SKM-1 treated with dmso at 0.1 percent for 144 hours (cell line): ENCODE measurements at regions not wholly inside any gene's neighbourhood (a gene's known extent, or its start where the extent isn't known, plus 50 kb on each side); places are given as distances from the start of the nearest gene placed in this dataset.

Experiments used
- DNase-seq: peaks from one replicate; lab custom pipeline; 2025; ENCODE audit not compliant: unreplicated experiment; lab: John Stamatoyannopoulos, UW

GRCh38 chr14:31964490-31964889 is 112.6 kb upstream of the ARHGAP5 start:
- DNase-seq, result no peak

GRCh38 chr14:31965071-31965734 is 111.9 kb upstream of the ARHGAP5 start:
- DNase-seq, result no peak

GRCh38 chr14:31965735-31966598 is 111.1 kb upstream of the ARHGAP5 start:
- no peak for DNase-seq

- no peak for DNase-seq
Measured at GRCh38 chr14:31966896-31967668, 110.0 kb upstream of the ARHGAP5 start.

GRCh38 chr14:31967669-31967975 is 109.5 kb upstream of the ARHGAP5 start:
- no peak for DNase-seq

GRCh38 chr14:31968107-31968810 is 108.8 kb upstream of the ARHGAP5 start:
- no peak for DNase-seq

GRCh38 chr14:31968956-31969698 is 108.0 kb upstream of the ARHGAP5 start:
- DNase-seq, result no peak

- DNase-seq, result no peak
Measured at GRCh38 chr14:31969699-31970240, 107.3 kb upstream of the ARHGAP5 start.

- DNase-seq, result no peak
Measured at GRCh38 chr14:31970744-31971143, 106.4 kb upstream of the ARHGAP5 start.

- no peak for DNase-seq
Measured at GRCh38 chr14:31971612-31972011, 105.5 kb upstream of the ARHGAP5 start.

- no peak for DNase-seq
Measured at GRCh38 chr14:31977001-31977556, 100.0 kb upstream of the ARHGAP5 start.

GRCh38 chr14:31978423-31978822 is 98.7 kb upstream of the ARHGAP5 start:
- DNase-seq, result no peak

GRCh38 chr14:31982642-31983041 is 94.5 kb upstream of the ARHGAP5 start:
- no peak for DNase-seq

- no peak for DNase-seq
Measured at GRCh38 chr14:31986405-31986804, 90.7 kb upstream of the ARHGAP5 start.

- DNase-seq, result no peak
Measured at GRCh38 chr14:31987721-31988120, 89.4 kb upstream of the ARHGAP5 start.

- no peak for DNase-seq
Measured at GRCh38 chr14:31988244-31988643, 88.9 kb upstream of the ARHGAP5 start.

- no peak for DNase-seq
Measured at GRCh38 chr14:31990183-31990857, 86.8 kb upstream of the ARHGAP5 start.

- no peak for DNase-seq
Measured at GRCh38 chr14:31990926-31991572, 86.1 kb upstream of the ARHGAP5 start.

- DNase-seq, result no peak
Measured at GRCh38 chr14:31992011-31992447, 85.1 kb upstream of the ARHGAP5 start.
